ENCODE measurements at regions not wholly inside any gene's neighbourhood (a gene's known extent, or its start where the extent isn't known, plus 50 kb on each side); places are given as distances from the start of the nearest gene placed in this dataset.

- H3K9ac ChIP-seq (ENCODE audit: low read length in 3 of 3): no peak overlapping the region
- H3K27ac ChIP-seq (ENCODE audit: low read depth in 2 of 2, low read length in 2 of 2): no peak overlapping the region
- no peaks in the 10 kb centered on the region for H3K9me3 ChIP-seq (ENCODE audit: control insufficient read depth in 2 of 3, insufficient read depth in 1 of 3, low read length in 3 of 3)
- no peak overlapping the region for H3K4me3 ChIP-seq (ENCODE audit: low read length in 3 of 3)
- no peak for FAIRE-seq
- no peaks in the 10 kb centered on the region for H3K4me1 ChIP-seq (ENCODE audit: control insufficient read depth in 2 of 3, insufficient read depth in 2 of 3, low read depth in 1 of 3, low read length in 3 of 3)
- H3K36me3 ChIP-seq (ENCODE audit: control insufficient read depth in 2 of 3, insufficient read depth in 3 of 3, low read length in 3 of 3): no peaks in the 10 kb centered on the region
- DNase-seq: no peak
- TF ChIP-seq, protein P1, sequence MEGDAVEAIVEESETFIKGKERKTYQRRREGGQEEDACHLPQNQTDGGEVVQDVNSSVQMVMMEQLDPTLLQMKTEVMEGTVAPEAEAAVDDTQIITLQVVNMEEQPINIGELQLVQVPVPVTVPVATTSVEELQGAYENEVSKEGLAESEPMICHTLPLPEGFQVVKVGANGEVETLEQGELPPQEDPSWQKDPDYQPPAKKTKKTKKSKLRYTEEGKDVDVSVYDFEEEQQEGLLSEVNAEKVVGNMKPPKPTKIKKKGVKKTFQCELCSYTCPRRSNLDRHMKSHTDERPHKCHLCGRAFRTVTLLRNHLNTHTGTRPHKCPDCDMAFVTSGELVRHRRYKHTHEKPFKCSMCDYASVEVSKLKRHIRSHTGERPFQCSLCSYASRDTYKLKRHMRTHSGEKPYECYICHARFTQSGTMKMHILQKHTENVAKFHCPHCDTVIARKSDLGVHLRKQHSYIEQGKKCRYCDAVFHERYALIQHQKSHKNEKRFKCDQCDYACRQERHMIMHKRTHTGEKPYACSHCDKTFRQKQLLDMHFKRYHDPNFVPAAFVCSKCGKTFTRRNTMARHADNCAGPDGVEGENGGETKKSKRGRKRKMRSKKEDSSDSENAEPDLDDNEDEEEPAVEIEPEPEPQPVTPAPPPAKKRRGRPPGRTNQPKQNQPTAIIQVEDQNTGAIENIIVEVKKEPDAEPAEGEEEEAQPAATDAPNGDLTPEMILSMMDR (IDR thresholded peaks at IDR 0.05; ENCODE audit: borderline replicate concordance, extremely low read depth, insufficient read depth): no peak
- intact Hi-C loops (cut with DNase I): no loop called here
- H3K27me3 ChIP-seq (ENCODE audit: control insufficient read depth, insufficient read depth, low read length): no peaks in the 10 kb centered on the region
These were observed 196.0 kb downstream of the MED10 start for GRCh38 chr5:6182271-6182815.

DNA sequence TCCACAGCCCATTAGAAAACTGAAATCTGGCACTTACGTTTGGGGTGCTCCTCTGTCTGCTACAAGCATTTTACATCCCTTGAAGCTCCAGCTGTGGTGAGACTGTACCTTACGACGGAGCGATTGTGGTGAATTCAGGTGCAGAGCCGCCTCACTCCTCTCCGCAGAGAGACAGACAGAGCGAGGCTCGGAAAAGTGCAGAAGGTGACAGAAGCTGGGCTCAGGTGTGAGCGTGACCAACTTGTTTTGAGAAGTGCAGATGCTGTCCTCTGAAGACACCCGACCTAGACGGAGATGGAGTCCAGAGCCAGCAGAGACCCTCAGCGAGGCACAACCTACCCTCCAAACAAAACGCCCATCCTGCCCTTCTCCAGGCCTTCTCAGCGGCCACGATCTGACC, 196.5 kb downstream of the MED10 start:
- intact Hi-C loops (cut with DNase I): no loop called here
- Histone ChIP-seq H3K4me3 (ENCODE audit: low read length in 3 of 3) (no peak overlapping the region), H3K27me3 (ENCODE audit: control insufficient read depth, insufficient read depth, low read length) (no peaks in the 10 kb centered on the region), H3K27ac (ENCODE audit: low read depth in 2 of 2, low read length in 2 of 2) (no peak overlapping the region), H3K4me1 (ENCODE audit: control insufficient read depth in 2 of 3, insufficient read depth in 2 of 3, low read depth in 1 of 3, low read length in 3 of 3) (no peaks in the 10 kb centered on the region), H3K9me3 (ENCODE audit: control insufficient read depth in 2 of 3, insufficient read depth in 1 of 3, low read length in 3 of 3) (no peaks in the 10 kb centered on the region), H3K36me3 (ENCODE audit: control insufficient read depth in 2 of 3, insufficient read depth in 3 of 3, low read length in 3 of 3) (no peaks in the 10 kb centered on the region), H3K9ac (ENCODE audit: low read length in 3 of 3) (no peak overlapping the region)
- DNase-seq (no peak), FAIRE-seq (no peak)
- TF ChIP-seq, protein P1 (IDR thresholded peaks at IDR 0.05; ENCODE audit: borderline replicate concordance, extremely low read depth, insufficient read depth): no peak

DNA sequence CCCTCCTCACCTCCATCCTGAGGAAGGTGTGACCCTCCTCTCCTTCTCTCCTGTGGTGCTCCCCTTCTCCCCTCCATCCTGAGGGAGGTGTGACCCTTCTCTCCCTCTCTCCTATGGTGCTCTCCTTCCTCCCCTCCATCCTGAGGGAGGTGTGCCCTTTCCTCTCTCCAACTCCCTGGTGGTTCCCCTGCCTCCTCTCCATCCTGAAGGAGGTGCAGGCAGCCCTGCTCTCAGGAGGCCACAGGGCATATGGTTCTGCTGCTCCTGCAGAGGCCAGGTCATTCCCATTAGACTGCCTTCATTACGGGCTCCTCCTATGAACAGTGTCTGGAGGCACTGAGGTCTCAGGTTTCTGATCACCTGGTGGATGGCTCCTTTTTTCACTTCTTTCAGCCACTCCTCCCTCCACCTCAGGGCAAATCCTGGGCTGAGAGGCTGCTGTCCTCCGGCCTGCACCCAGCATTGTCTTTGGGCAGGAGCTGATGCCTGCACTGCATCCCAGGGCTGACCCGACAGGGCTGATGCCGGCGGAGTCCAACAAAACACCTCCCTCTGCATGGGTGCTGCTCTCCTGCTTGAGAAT, 197.1 kb downstream of the MED10 start:
- Histone ChIP-seq H3K36me3 (ENCODE audit: control insufficient read depth in 2 of 3, insufficient read depth in 3 of 3, low read length in 3 of 3) (no peaks in the 10 kb centered on the region), H3K27ac (ENCODE audit: low read depth in 2 of 2, low read length in 2 of 2) (no peak overlapping the region), H3K4me3 (ENCODE audit: low read length in 3 of 3) (no peak overlapping the region), H3K9ac (ENCODE audit: low read length in 3 of 3) (no peak overlapping the region), H3K27me3 (ENCODE audit: control insufficient read depth, insufficient read depth, low read length) (no peaks in the 10 kb centered on the region), H3K9me3 (ENCODE audit: control insufficient read depth in 2 of 3, insufficient read depth in 1 of 3, low read length in 3 of 3) (no peaks in the 10 kb centered on the region), H3K4me1 (ENCODE audit: control insufficient read depth in 2 of 3, insufficient read depth in 2 of 3, low read depth in 1 of 3, low read length in 3 of 3) (no peaks in the 10 kb centered on the region)
- intact Hi-C loops (cut with DNase I): no loop called here
- peak in 1 of 5 donors; percentile 13 for DNase-seq
- FAIRE-seq: no peak
- TF ChIP-seq, protein P1 (IDR thresholded peaks at IDR 0.05; ENCODE audit: borderline replicate concordance, extremely low read depth, insufficient read depth): no peak
